HG02798 (cell line): ENCODE measurements at regions not wholly inside any gene's neighbourhood (a gene's known extent, or its start where the extent isn't known, plus 50 kb on each side); places are given as distances from the start of the nearest gene placed in this dataset.
"Not testable (repeated sequence)": the region's sequence is repeated elsewhere in the genome, so short reads cannot be mapped to it uniquely, and the experiment has no call there.

ENCODE experiments used
- ATAC-seq: cut with Tn5 transposase; IDR thresholded peaks from one replicate; pipeline ENCODE4 v1.9.1; 2021; ENCODE audit warnings: mild to moderate bottlenecking; ENCODE audit not compliant: unreplicated experiment, poor library complexity

GRCh38 chr13:87398047-87398446 lies 273.1 kb upstream of the SLITRK5 start:
- no peak for ATAC-seq

GRCh38 chr13:87403748-87404432 lies 267.3 kb upstream of the SLITRK5 start:
- ATAC-seq = no peak

- no peak for ATAC-seq
Measured at GRCh38 chr13:87426742-87427141, 244.4 kb upstream of the SLITRK5 start.

- ATAC-seq = no peak
Measured at GRCh38 chr13:87444135-87444534, 227.0 kb upstream of the SLITRK5 start.

- no peak for ATAC-seq
Measured at GRCh38 chr13:87452281-87452680, 218.9 kb upstream of the SLITRK5 start.

- no peak for ATAC-seq
Measured at GRCh38 chr13:87453244-87453643, 217.9 kb upstream of the SLITRK5 start.

- no peak for ATAC-seq
Measured at GRCh38 chr13:87459419-87459818, 211.8 kb upstream of the SLITRK5 start.

- ATAC-seq = no peak
Measured at GRCh38 chr13:87497426-87497825, 173.7 kb upstream of the SLITRK5 start.

- ATAC-seq = no peak
Measured at GRCh38 chr13:87498681-87499080, 172.5 kb upstream of the SLITRK5 start.

- ATAC-seq = no peak
Measured at GRCh38 chr13:87524775-87525174, 146.4 kb upstream of the SLITRK5 start.

- ATAC-seq = no peak
Measured at GRCh38 chr13:87533776-87534175, 137.4 kb upstream of the SLITRK5 start.

- no peak for ATAC-seq
Measured at GRCh38 chr13:87535911-87536310, 135.3 kb upstream of the SLITRK5 start.

- ATAC-seq = peak; percentile 37
Measured at GRCh38 chr13:87536499-87536898, 134.7 kb upstream of the SLITRK5 start.

GRCh38 chr13:87536899-87537298 lies 134.3 kb upstream of the SLITRK5 start:
- ATAC-seq = peak; percentile 85

- ATAC-seq = no peak
Measured at GRCh38 chr13:87537951-87538350, 133.2 kb upstream of the SLITRK5 start.

- no peak for ATAC-seq
Measured at GRCh38 chr13:87538366-87539052, 132.7 kb upstream of the SLITRK5 start.

GRCh38 chr13:87553142-87553541 lies 118.0 kb upstream of the SLITRK5 start:
- ATAC-seq = no peak

GRCh38 chr13:87554045-87554444 lies 117.1 kb upstream of the SLITRK5 start:
- ATAC-seq = no peak

GRCh38 chr13:87557788-87558187 lies 113.4 kb upstream of the SLITRK5 start:
- no peak for ATAC-seq

GRCh38 chr13:87561580-87561979 lies 109.6 kb upstream of the SLITRK5 start:
- not testable (repeated sequence) for ATAC-seq

GRCh38 chr13:87570669-87571068 lies 100.5 kb upstream of the SLITRK5 start:
- no peak for ATAC-seq

- ATAC-seq = no peak
Measured at GRCh38 chr13:87582399-87582798, 88.8 kb upstream of the SLITRK5 start.
